NT2/D1 (cell line): ENCODE measurements at regions not wholly inside any gene's neighbourhood (a gene's known extent, or its start where the extent isn't known, plus 50 kb on each side); places are given as distances from the start of the nearest gene placed in this dataset.

Source experiments
- YY1 ChIP-seq: IDR thresholded peaks from 2 replicates; pipeline ENCODE4 v1.6.1; 2011; ENCODE audit not compliant: insufficient read length, insufficient read depth
- ZNF274 ChIP-seq: IDR thresholded peaks from 2 replicates; pipeline ENCODE4 v1.6.1; 2011; ENCODE audit warnings: mild to moderate bottlenecking, low read depth, low read length

DNA sequence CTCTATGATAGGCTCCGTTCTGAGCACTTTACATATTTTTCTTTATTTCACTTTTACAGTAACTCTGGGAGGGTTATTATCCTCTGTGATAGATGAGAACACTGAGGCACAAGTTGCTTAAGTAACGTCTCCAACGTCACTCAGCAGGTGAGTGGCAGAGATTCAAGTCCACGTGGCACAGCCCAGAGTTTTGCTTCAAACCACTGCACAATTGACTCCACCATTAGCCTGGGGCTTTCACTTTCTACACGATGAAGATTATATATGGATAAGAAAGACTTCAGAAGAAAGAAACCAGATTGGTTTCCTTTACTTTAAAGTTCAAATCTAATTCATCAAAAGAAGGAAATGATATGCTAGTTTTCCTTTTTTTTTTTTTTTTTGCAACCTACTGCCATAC, 245.9 kb downstream of the SYK start:
- no peak for TF ChIP-seq YY1
- TF ChIP-seq ZNF274: no peak
